Limb (tissue), 2 donors: ENCODE measurements at regions not wholly inside any gene's neighbourhood (a gene's known extent, or its start where the extent isn't known, plus 50 kb on each side); places are given as distances from the start of the nearest gene placed in this dataset.

Experiments used
- DNase-seq, 2 donors: peaks; one replicate each; pipeline ENCODE4 v3.0.0-alpha.2; 2016; ENCODE audit errors: extremely low spot score in 2 of 2

DNA sequence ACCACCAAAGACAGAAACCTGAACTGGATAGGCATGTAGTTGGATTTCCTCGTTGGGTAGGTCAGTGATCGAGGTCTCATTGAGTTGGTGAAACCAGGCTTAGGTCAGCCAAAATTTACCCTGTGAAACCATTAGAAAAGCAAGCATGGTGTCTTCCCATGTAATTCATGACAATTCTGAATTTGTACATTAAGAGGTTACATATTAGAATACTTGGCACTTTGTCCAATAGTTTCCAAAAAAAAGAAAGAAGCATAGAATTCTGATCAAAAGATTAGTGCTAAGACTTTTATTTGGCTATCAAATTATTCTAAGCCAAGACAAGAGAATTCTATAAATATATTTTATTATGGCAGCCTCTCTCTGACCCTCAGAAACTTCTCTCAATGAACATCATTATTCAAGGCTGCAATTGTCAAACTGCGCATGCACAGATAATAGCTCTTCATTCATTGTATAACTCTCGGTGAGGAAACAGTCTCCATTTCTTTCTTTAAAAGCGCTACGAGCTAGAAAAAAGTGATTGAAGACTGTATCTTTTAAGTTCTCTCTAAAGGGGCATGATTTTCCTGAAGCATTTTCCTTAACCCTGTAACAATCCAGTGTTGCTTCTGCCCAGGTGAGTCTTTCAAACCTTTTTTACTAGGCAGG is 79.1 kb upstream of the MYCN start:
- no peak for DNase-seq

DNA sequence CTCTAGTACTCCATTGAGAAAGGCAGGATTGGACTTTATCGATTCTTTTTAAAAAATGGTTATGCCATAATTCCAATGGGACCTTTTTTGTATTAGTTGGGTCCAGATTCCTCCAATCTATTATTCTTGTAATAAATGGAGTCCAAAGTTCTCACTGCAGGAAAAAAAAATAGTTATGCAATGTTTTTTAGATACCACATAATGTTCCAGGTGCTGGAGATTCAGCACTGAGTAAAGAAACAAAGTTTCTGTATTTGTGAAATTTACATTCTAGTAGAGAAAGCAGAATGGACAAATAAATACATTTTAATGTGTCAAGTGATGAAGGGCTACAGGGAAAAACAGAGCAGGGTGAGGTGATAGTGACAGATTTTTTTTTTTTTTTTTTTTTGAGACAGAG is 78.5 kb upstream of the MYCN start:
- DNase-seq, result no peak

DNA sequence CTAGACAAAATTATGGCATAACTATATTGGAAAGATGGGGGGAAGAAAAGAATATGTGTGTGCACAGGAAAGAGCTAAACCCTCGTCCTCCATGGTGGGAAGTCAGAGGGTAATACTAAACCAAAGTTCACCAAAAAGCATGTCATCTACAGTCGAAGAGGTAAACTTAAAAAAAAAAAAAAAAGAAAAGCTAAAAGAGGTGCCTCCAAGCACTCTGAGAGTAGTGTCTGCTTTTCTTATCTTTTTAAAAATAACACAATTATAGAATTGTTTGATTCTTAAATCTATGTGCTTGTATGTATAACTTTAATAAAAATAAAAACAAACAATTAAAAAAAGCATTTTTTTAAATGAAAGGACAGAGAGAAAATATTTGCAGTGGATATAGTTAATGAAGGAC is 77.3 kb upstream of the MYCN start:
- no peak for DNase-seq

DNA sequence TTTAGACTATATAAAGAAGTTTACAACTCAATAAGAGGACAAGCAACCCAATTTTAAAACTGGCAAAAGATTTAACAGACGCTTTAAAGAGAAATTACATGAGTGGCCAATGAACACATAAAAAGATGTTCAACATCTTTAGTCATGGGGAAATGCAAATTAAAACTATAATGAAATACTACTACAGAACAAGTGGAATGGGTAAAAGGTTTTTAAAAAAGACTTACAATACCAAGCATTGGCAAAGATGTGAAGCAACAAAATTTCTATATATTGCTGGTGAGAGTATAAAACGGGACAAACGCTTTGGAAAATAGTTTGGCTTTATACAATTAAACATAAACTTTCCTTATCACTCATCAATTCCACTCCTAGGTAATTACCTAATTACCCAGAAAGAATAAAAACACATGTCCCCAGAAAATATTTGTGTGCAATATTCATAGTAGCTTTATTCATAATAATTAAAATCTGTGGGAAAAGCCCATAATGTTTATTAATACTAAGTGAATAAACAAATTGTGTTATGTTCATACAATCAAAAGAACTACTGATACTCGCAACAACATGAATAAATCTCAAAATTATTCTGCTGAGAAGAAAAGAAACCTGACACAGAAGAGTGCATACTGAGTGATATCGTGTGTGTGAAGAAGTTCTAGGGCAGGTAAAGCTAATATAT is 76.7 kb upstream of the MYCN start:
- no peak for DNase-seq

DNA sequence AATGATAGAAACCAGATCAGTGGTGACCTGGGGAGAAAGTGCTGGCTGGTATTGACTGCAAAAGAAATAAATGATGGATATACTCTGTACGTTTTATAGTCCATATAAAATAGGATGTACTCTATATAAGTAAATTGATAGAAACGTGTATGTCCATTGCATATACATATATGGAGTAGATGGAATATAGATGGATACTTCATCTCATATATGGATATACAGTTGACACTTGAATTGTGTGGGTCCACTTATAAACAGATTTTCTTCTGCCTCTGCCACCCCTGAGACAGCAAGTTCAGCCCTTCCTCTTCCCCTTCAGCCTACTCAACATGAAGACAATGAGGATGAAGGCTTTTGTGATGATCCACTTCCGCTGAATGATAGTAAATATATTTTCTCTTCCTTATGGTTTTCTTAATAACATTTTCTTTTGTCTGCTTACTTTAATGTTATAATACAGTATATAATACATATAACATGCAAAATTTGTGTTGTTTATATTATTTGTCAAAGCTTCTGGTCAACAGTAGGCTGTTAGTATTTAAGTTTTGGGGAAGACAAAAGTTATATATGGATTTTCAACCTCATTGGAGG is 76.1 kb upstream of the MYCN start:
- DNase-seq, result no peak

DNA sequence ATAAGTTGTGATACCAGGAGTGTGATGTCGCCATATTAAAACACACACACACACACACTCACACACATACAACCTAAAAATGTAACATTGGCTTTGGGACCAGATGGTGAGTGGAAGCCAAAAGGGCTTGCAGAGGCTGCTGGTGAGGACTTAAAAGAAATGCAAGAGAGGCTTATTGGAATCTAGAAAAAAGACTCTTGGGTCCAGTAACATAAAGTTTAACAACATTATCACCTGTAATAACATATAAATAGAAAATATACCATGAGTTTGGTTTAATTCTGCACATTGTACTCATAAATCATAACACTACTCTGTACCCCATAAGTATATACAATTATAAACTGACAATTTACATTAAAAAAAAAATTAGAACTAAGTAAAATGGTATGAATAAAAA is 74.4 kb upstream of the MYCN start:
- DNase-seq, result no peak

DNA sequence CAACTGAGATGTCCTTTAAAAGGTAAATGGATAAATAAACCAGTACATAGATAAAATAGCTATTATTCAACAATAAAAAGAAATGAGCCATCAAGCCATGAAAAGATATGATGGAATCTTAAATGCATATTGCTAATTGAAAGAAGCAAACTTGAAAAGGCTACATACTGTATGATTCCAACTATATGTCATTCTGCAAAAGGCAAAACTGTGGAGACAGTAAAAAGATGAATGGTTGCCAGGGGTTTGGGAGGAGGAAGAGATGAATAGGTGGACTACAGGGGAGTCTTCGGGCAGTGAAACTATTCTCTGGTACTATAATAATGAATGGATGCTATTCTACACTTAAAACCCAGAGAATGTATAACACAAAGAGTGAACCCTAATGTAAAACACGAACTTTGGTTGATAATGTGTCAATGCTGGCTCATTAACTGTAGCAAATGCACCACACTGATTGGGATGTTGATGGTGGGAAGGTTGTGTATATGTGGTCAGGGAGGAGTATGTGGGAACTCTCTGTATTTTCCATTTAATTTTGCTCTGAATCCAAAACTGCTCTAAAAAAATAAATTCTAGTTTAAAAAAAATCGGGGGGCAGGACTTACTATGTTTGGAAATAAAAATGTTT is 73.7 kb upstream of the MYCN start:
- no peak for DNase-seq

DNA sequence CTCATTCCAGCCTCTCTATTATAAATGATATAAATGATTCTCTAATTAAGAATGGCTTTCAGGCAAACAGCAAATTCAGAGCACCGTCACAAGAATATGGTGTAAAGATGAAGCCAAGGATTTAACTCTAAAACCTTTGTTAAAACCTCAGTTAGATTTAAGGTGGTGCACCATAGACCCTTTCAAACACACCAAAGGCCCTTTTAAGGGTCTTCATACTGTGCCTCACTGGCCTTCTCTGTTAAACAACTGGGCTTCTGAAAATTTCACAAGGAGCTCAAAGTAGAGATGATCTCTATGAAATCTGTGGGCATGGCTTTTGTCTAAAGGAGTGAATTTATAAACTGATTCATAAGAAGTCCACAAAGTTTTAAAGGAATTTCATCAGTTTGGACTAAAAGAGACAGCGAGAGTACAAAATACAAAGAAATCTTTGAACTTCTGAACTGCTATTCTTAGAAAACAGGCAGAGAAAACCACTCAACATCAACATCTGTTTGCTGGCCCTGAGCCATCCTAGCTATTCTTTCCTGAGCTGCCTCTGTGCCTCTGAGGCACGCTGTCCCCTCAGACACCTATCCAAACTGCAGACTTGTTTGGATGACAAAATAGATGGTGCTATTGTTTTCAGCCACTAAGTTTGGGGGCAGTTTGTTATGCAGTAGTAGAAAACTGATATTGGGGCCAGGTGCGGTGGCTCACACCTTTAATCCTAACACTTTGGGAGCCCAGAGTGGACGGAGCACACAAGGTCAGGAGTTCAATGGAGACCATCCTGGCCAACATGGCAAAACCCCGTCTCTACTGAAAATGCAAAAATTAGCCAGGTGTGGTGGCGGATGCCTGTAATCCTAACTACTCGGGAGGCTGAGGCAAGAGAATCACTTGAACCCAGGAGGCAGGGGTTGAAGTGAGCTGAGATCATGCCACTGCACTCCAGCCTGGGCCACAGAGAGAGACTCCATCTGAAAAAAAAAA is 72.9 kb upstream of the MYCN start:
- DNase-seq, result no peak

DNA sequence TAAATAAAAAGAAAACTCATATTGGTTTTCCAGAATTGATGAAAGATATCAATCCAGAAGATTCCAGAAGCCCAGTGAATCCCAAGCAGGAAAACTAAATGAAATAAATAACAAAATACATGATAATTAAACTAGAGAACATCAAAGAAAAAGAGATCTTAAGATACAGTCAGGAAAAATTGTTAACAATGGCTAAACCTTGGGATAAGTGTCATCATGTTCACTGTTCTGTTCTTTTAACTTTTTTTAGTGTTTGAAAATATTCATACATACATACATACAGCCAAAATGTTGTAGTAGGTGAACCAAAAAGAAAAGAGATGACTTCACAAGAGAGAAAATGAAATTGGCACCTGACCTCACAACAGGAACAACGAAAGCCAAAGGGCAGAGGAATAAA is 72.2 kb upstream of the MYCN start:
- DNase-seq, result no peak

DNA sequence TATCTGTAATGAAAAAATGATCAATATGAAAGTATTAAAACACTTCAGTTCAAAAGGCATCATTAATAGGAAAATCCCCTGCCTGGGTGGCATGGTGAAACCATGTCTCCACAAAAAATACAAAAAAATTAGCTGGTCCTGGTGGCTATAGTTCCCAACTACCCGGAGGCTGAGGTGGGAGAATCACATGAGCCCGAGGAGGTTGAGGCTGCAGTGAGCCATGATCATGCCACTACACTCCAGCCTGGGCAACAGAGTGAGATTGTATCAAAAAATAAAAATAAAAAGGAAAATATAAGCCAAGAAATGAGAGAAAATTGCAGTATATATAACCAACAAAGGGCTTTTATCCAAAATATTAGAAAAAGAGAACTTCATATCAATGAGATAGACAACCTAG is 71.6 kb upstream of the MYCN start:
- no peak for DNase-seq

DNA sequence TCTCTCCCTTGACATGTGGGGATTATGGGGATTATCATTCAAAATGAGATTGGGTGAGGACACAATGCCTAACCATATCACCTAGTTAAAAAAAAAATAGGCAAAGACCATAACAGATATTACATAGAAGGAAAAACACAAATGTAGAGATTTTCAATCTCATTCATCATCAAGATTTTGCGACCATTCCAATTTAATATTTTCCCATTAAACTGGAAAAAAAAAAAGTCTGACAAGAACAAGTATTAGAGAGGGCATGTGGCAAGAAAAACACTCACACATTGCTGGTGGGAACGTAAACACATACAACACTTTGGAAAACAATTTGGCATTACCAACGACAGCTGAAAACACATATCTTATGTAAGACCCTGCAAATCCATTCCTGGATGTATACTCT is 71.0 kb upstream of the MYCN start:
- no peak for DNase-seq

DNA sequence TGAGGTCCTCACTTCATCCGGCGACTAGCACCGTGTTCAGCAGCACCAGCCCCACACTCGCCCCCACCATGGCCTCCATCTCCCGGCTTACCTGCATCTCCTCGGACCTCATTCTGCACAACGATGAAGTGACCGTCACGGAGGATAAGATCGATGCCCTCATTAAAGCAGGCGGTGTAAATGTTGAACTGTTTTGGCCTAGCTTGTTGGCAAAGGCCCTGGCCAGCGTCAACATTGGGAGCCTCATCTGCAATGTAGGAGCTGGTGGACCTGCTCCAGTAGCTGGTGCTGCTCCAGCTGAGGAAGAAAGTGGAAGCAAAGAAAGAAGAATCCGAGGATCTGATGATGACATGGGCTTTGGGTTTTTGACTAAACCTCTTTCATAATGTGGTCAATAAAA is 70.5 kb upstream of the MYCN start:
- DNase-seq, result no peak

DNA sequence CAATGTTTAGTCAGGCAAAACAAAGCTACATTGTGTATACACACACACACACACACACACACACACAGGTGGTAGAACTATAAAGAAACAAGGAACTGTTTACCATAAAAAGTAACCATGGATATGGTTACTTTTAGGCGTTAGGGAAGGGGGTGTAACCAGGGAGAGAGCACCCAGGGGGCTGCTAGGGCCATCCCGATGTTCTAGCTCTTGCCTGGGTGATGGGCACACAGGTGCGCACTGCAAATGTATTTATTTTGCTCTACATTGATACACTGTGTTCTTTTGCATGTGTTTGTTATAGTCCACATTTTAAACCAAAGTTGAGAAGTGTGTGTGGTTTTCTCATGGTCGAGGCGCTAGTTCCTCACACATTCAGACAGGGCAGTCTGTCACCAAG is 69.8 kb upstream of the MYCN start:
- no peak for DNase-seq

DNA sequence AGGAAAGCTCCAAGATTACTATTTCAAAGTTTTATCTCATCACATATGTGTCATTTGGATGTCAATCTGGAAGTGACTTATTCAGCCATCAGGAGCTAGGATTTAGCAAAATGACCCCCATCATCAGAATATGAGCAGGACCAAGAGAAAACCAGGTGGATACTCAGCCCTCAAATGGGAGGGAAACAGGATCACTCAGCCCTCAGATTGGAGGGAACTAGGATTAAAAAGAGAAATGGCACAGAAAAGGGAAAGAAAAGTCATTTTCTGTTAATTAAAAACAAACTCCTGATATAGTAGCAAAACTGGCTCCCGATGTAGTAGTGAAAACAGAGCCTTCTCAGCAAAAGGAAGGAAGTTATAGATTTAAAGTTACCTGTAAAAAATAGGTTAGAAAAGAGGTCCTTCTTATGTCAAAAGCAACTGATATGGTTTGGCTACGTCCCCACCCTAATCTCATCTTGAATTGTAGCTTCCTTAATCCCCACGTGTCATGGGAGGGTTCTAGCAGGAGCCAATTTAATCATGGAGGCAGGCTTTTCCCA is 69.0 kb upstream of the MYCN start:
- DNase-seq, result no peak

DNA sequence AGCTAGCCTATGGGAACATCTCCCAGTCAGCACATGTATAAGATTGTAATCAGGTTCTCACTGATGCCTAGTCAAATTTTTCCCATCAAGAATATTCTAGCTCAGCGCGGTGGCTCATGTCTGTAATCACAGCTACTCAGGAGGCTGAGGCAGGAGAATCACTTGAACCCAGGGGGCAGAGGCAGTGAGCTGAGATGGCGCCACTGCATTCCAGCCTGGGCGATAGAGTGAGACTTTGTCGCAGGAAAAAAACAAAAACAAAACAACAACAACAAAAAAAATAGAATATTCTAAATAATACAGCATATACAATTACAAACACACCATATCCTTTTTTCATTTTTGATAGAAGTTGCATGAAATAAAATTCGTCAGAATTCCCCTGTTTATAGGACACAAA is 67.5 kb upstream of the MYCN start:
- no peak for DNase-seq

DNA sequence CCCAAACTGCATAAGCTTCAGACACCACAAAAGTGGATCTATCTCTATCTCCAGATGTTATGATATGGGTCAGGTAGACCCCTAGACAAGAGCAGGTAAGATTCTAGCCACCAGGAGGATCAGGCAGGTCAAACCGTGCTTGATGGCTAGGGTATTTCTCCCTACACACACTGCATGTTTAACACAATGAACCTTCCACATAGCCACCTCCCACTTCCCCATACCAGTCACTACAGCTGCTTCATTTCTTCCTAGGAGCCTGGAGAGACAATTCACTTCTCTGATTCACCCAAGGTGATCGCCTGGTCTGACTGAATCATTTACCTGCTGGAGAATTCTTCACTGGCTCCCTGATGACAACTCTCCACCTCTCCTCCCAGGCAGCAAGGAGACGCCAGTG is 66.0 kb upstream of the MYCN start:
- DNase-seq, result no peak

DNA sequence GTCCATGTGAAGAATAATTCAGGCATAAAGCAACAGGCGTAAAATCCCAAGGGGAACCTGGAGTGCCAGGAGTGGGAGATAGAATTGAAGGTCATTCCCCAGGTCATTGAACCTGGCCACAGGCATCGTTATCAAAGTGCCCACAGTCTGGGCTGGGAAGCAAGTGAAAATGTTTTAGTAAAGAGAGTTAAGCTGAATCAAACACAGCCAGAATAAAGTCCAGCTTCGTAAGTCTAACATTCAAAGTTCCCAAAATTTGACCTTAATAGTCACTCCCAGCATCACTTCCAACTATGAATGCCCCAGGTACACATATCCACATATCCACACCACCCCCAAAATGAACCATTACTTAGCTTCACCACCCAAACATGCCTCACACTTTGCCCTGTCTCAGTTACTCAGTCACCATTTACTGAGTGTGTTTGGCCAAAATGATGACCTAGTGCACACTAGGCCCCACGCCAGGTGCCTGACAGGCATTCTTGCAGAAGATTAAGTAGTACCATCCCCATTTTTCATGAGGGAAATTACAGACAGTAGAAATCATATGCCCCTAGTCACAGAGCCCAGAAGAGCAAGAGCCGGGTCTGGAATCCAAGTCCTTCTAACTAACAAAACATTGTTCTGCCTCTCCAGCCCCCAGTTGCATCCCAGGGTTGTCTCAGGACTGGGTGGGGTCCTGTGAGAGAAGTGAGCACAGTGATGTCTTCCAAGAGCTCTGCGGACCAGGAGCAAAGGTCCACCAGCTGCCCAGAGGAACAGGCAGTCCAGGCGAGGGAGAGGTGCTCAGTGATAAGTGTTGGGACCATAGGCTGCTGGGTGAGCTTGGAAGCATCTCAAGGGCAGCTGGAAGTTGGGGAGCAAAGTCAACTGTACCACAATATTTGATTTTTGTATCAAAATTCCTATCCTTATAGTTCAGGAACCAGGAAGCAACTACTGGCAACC is 65.2 kb upstream of the MYCN start:
- DNase-seq, result no peak

DNA sequence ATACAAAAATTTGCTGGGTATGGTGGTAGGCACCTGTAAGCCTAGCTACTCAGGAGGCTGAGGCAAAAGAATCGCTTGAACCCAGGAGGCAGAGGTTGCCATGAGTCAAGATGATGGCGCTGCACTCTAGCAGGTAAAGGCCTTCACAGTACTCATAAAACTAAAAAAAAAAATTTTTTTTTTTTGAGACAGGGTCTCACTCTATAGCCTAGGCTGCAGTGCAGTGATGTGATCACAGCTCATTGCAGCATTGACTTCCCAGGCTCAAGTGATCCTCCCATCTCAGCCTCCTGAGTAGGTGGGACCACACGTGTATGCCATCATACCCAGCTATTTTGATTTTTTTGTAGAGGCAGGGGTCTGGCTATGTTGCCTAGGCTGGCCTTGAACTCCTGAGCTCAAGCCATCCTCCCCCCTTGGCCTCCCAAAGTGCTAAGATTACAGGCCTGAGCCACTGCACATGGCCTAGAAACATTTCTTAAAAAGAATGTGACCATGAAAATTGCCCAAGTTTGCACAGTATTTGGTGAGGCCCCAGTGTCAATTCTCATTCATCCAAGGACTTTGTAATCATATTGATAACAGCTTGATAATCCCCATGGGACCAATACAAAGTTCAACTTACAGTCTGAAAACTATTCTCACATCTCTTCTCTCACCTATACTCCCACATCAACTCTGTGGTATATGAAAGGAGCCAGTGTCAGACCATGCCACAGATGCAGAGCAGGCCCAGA is 64.2 kb upstream of the MYCN start:
- no peak for DNase-seq
